ENCODE measurements at regions not wholly inside any gene's neighbourhood (a gene's known extent, or its start where the extent isn't known, plus 50 kb on each side); places are given as distances from the start of the nearest gene placed in this dataset.

DNA sequence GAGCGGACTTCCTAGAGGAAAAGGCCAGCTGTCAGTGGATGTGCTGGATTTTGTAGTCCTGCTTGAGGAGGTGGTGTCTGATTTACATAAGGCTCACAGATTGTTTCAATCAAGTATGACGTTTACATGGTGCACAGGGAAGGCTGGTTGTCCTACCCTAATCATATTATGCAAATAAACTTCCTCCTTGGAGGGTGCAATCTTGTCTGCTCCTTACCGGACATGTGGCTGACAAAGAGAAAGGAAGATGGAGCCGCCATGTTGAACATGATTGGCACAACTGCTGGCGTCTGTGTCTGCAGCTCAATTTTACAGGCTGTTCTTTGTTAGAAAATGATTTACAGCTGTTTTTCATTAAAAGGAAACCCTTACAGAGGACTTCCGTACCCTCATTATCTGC lies 1656.1 kb downstream of the KCNT2 start:
- H3K27me3 ChIP-seq (ENCODE audit: control insufficient read depth, insufficient read depth, low read length) = no peaks in the 10 kb centered on the region
- DNase-seq (ENCODE audit: low read depth) (no peak), FAIRE-seq (no peak)
- no peak overlapping the region for H3K4me3 ChIP-seq (ENCODE audit: low read depth, low read length)
- H3K36me3 ChIP-seq (ENCODE audit: control insufficient read depth, insufficient read depth, low read length) = no peaks in the 10 kb centered on the region
- TF ChIP-seq, protein P1, sequence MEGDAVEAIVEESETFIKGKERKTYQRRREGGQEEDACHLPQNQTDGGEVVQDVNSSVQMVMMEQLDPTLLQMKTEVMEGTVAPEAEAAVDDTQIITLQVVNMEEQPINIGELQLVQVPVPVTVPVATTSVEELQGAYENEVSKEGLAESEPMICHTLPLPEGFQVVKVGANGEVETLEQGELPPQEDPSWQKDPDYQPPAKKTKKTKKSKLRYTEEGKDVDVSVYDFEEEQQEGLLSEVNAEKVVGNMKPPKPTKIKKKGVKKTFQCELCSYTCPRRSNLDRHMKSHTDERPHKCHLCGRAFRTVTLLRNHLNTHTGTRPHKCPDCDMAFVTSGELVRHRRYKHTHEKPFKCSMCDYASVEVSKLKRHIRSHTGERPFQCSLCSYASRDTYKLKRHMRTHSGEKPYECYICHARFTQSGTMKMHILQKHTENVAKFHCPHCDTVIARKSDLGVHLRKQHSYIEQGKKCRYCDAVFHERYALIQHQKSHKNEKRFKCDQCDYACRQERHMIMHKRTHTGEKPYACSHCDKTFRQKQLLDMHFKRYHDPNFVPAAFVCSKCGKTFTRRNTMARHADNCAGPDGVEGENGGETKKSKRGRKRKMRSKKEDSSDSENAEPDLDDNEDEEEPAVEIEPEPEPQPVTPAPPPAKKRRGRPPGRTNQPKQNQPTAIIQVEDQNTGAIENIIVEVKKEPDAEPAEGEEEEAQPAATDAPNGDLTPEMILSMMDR (IDR thresholded peaks at IDR 0.05; ENCODE audit: insufficient read depth, low read length, severe bottlenecking) = no peak

DNA sequence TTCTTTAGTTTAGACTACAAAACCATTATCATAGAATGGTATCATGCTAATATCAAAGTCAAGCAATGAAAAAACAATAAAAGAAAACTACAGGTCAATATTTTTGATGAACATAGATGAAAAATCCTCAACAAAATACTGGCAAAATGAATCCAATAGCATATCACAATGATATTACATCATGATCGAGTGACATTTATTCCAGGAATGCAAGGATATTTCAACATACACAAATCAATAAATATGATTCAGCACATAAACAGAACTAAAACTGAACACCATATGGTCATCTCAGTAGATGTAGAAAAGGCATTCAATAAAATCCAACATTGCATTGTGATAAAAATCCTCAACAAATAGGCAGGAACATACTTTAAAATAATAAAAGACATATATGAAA lies 1657.7 kb downstream of the KCNT2 start:
- no peak for DNase-seq (ENCODE audit: low read depth)
- TF ChIP-seq, protein P1 (IDR thresholded peaks at IDR 0.05; ENCODE audit: insufficient read depth, low read length, severe bottlenecking) = no peak
- FAIRE-seq = no peak
- Histone ChIP-seq H3K4me3 (ENCODE audit: low read depth, low read length) (no peak overlapping the region), H3K36me3 (ENCODE audit: control insufficient read depth, insufficient read depth, low read length) (no peaks in the 10 kb centered on the region), H3K27me3 (ENCODE audit: control insufficient read depth, insufficient read depth, low read length) (no peaks in the 10 kb centered on the region)

DNA sequence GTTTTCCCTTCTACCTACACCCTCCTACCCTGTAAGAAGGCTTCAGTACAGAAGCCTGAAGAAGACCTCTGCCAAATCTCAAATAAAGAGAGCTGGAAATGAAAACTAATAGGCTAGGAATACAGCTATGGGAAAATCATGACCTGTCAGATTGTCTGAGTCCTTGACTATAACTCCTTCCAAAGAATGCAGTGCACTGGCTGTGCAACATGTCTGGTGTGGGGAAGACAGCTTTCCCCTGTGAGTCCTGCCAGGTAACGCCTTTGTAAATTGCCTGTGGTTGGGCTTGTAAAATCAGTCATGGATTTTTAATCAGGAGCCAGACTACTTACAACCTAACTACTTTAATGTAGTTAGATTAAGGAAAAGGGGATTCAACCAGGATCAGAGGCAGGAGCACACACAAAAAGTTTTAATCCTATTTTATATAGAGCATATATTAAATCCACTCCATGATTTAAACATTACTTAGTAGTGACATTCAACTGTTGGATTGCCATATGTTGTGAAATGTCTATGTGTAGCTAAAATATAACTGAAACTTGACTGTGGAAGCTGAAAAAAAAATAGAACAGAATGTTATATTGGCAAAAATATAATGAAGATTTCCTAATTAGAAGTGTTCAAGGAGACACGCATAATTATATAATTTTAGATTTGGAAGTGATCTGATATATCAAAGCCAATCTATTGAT lies 1667.8 kb downstream of the KCNT2 start:
- Histone ChIP-seq H3K36me3 (ENCODE audit: control insufficient read depth, insufficient read depth, low read length) (no peaks in the 10 kb centered on the region), H3K4me3 (ENCODE audit: low read depth, low read length) (no peak overlapping the region), H3K27me3 (ENCODE audit: control insufficient read depth, insufficient read depth, low read length) (no peaks in the 10 kb centered on the region)
- TF ChIP-seq, protein P1 (IDR thresholded peaks at IDR 0.05; ENCODE audit: insufficient read depth, low read length, severe bottlenecking) = no peak
- no peak for DNase-seq (ENCODE audit: low read depth)
- no peak for FAIRE-seq

DNA sequence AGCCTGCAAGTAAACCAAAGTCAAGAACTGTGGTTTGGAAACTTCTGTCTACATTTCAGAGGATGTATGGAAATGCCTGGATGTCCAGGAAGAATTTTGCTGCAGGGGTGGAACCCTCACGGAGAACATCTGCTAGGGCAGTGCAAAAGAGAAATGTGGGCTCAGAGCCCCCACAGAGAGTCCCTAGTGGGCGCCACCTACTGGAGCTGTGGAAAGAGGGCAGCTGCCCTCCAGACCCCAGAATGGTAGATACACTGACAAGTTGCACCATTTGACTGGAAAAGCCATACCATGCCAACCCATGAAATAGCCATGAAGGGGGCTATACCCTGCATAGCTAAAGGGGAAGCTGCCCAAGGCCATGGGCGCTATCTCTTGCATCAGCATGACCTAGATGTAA lies 1672.4 kb downstream of the KCNT2 start:
- TF ChIP-seq, protein P1 (IDR thresholded peaks at IDR 0.05; ENCODE audit: insufficient read depth, low read length, severe bottlenecking) = no peak
- no peak for DNase-seq (ENCODE audit: low read depth)

DNA sequence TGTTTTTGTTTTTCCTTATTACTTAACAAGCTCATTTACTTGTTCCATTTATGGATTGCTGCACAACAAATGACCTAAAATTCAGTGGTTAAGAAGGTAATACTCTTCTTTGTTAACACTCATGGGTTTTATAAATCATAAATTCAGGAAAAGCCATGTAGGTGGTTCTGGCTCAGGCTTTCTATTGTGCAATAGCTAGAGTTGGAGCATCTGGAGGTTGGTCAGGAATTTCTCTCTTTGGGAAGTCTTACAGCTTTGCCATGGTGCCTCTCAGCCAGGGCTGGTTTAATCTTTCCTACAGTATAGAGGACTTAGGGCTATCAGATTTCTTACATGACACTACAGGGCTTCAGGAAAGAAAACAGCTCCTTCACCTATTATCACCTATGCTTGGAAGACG lies 1677.1 kb downstream of the KCNT2 start:
- TF ChIP-seq, protein P1 (IDR thresholded peaks at IDR 0.05; ENCODE audit: insufficient read depth, low read length, severe bottlenecking) = no peak
- Histone ChIP-seq H3K4me3 (ENCODE audit: low read depth, low read length) (no peak overlapping the region), H3K27me3 (ENCODE audit: control insufficient read depth, insufficient read depth, low read length) (no peaks in the 10 kb centered on the region), H3K36me3 (ENCODE audit: control insufficient read depth, insufficient read depth, low read length) (no peaks in the 10 kb centered on the region)
- no peak for DNase-seq (ENCODE audit: low read depth)
- FAIRE-seq = no peak

More for the DNA sequence above, 1672.4 kb downstream of the KCNT2 start:
- Histone ChIP-seq H3K36me3 (ENCODE audit: control insufficient read depth, insufficient read depth, low read length) (no peaks in the 10 kb centered on the region), H3K27me3 (ENCODE audit: control insufficient read depth, insufficient read depth, low read length) (no peaks in the 10 kb centered on the region), H3K4me3 (ENCODE audit: low read depth, low read length) (no peak overlapping the region)
- FAIRE-seq = no peak

DNA sequence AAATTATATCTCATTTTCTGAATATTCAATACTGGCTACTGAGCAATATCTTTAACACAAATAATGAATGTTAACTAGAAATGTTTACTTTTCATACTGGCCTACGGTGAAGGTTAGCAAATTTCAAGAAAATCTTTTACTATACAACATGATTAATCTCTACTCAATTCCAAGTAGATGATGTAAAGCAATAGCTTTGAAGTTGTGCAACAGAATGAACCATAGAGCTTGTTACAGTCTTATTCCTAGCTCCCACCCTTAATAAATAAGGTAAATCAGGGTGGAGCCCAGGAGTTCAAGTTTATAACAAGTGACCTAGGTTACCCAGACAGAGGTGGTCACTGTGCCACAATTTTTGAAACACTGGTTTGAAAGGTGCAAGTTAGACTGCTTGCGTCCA lies 1678.1 kb downstream of the KCNT2 start:
- Histone ChIP-seq H3K36me3 (ENCODE audit: control insufficient read depth, insufficient read depth, low read length) (no peaks in the 10 kb centered on the region), H3K4me3 (ENCODE audit: low read depth, low read length) (no peak overlapping the region), H3K27me3 (ENCODE audit: control insufficient read depth, insufficient read depth, low read length) (no peaks in the 10 kb centered on the region)
- FAIRE-seq (no peak), DNase-seq (ENCODE audit: low read depth) (no peak)
- TF ChIP-seq, protein P1 (IDR thresholded peaks at IDR 0.05; ENCODE audit: insufficient read depth, low read length, severe bottlenecking) = no peak

All from bronchial epithelial cell (primary cell).